Peyer's patch (tissue), 4 donors: ENCODE measurements at regions not wholly inside any gene's neighbourhood (a gene's known extent, or its start where the extent isn't known, plus 50 kb on each side); places are given as distances from the start of the nearest gene placed in this dataset.
"Not testable (repeated sequence)": the region's sequence is repeated elsewhere in the genome, so short reads cannot be mapped to it uniquely, and the experiment has no call there.

ENCODE experiments used
- DNase-seq, 3 donors: peaks; one replicate each; pipeline ENCODE4 v3.0.0-alpha.2; 2017 to 2019
- H3K27ac ChIP-seq, 4 donors: fragments of 200-600 bp; sonication (generic); one replicate each; pipeline ENCODE4 v1.5.1; 2016 to 2019
- H3K27me3 ChIP-seq, 2 donors: fragments of 200-600 bp; sonication (generic); one replicate each; pipeline ENCODE4 v1.5.1; 2019
- H3K36me3 ChIP-seq, 3 donors: fragments of 200-600 bp; sonication (generic); one replicate each; pipeline ENCODE4 v1.5.1; 2016 to 2019
- H3K4me1 ChIP-seq, 4 donors: fragments of 200-600 bp; sonication (generic); one replicate each; pipeline ENCODE4 v1.5.1; 2016 to 2019
- H3K4me3 ChIP-seq, 4 donors: fragments of 200-600 bp; sonication (generic); 1 replicate in 3 of 4; 2 replicates in 1 of 4; pipeline ENCODE4 v1.5.1; 2016 to 2019; ENCODE audit warnings: mild to moderate bottlenecking in 1 of 4
- H3K9me3 ChIP-seq, 4 donors: fragments of 200-600 bp; sonication (generic); one replicate each; pipeline ENCODE4 v1.5.1; 2016 to 2019; ENCODE audit warnings: mild to moderate bottlenecking in 1 of 4
- POLR2A ChIP-seq, 2 donors: fragments of 450-650 bp; IDR thresholded peaks; one replicate each; pipeline ENCODE4 v1.5.1; 2017; ENCODE audit warnings: antibody characterized with exemption in 2 of 2, mild to moderate bottlenecking in 2 of 2, moderate library complexity in 2 of 2
- TF ChIP-seq, protein P1 (sequence below), 6 experiments: fragments of 450-650 bp in 4 of 6; fragments of 200-600 bp in 2 of 6; sonication (generic) in 1 of 6; IDR thresholded peaks; one replicate each; pipeline ENCODE4 v1.5.1; 2017 to 2019; ENCODE audit warnings: antibody characterized with exemption in 6 of 6, mild to moderate bottlenecking in 3 of 6, moderate library complexity in 1 of 6

DNA sequence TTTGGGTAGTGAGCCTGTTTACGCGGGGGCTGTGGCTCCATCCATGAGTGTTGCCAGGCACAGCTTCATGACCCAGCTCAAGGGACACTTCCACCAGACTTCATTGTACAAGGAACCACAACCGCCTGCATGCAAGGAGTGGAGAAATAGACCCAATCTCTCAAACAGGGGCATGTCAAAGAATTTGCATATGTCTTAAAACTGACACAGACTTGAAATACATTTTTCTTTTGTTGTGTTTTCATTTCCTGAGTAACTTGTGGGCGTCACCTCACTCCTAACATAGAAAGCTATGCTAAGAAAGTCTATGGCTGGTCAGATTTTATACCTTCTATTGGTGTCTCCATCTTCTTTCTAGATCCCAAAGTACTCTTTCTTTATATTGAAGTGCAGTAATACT lies 266.2 kb upstream of the RNF32 start:
- no peak overlapping the region for H3K4me3 ChIP-seq
- no peaks in the 10 kb centered on the region for H3K9me3 ChIP-seq
- H3K36me3 ChIP-seq: no peaks in the 10 kb centered on the region
- no peak overlapping the region for H3K27ac ChIP-seq
- no peaks in the 10 kb centered on the region for H3K27me3 ChIP-seq
- TF ChIP-seq, protein P1, sequence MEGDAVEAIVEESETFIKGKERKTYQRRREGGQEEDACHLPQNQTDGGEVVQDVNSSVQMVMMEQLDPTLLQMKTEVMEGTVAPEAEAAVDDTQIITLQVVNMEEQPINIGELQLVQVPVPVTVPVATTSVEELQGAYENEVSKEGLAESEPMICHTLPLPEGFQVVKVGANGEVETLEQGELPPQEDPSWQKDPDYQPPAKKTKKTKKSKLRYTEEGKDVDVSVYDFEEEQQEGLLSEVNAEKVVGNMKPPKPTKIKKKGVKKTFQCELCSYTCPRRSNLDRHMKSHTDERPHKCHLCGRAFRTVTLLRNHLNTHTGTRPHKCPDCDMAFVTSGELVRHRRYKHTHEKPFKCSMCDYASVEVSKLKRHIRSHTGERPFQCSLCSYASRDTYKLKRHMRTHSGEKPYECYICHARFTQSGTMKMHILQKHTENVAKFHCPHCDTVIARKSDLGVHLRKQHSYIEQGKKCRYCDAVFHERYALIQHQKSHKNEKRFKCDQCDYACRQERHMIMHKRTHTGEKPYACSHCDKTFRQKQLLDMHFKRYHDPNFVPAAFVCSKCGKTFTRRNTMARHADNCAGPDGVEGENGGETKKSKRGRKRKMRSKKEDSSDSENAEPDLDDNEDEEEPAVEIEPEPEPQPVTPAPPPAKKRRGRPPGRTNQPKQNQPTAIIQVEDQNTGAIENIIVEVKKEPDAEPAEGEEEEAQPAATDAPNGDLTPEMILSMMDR (IDR thresholded peaks at IDR 0.05): no peak
- TF ChIP-seq POLR2A (IDR thresholded peaks at IDR 0.05): no peak
- no peak for DNase-seq
- no peaks in the 10 kb centered on the region for H3K4me1 ChIP-seq

GRCh38 chr7:156369929-156370328 lies 270.6 kb upstream of the RNF32 start:
- H3K4me3 ChIP-seq, H3K4me1 ChIP-seq, H3K27ac ChIP-seq, DNase-seq, H3K9me3 ChIP-seq, H3K36me3 ChIP-seq, H3K27me3 ChIP-seq: not testable (repeated sequence)

- H3K9me3 ChIP-seq: no peaks in the 10 kb centered on the region
- TF ChIP-seq, protein P1 (IDR thresholded peaks at IDR 0.05): no peak
- TF ChIP-seq POLR2A (IDR thresholded peaks at IDR 0.05): no peak
Measured at GRCh38 chr7:156368053-156368843, 272.3 kb upstream of the RNF32 start.

DNA sequence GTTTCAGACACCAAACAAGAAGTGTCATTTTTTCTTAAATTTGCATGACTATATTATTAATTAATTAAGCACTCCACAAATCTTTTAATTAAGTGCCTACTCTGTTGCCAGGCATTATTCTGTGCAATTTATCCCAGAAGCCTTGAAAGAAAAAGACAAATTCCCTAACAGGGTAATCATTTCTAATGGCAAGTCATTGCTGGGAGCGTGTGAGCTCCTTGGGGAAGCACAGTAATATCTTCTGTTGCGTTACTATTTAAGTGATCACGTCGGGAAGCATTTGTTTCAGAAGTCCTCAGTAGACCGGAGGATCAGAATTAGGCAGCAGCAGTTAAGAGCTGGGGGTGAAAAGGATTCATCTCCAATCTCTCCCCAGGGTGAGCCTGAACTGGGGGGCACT lies 276.8 kb upstream of the RNF32 start:
- no peak for TF ChIP-seq POLR2A (IDR thresholded peaks at IDR 0.05)
- TF ChIP-seq, protein P1 (IDR thresholded peaks at IDR 0.05): no peak
- Histone ChIP-seq H3K27me3 (no peaks in the 10 kb centered on the region), H3K36me3 (no peaks in the 10 kb centered on the region), H3K4me3 (no peak overlapping the region), H3K27ac (no peak overlapping the region), H3K9me3 (no peaks in the 10 kb centered on the region), H3K4me1 (no peaks in the 10 kb centered on the region)
- DNase-seq: no peak

More at GRCh38 chr7:156368053-156368843, 272.3 kb upstream of the RNF32 start:
- no peaks in the 10 kb centered on the region for H3K36me3 ChIP-seq
- no peak overlapping the region for H3K27ac ChIP-seq
- no peak for DNase-seq
- H3K4me1 ChIP-seq: no peaks in the 10 kb centered on the region
- no peaks in the 10 kb centered on the region for H3K27me3 ChIP-seq
- no peak overlapping the region for H3K4me3 ChIP-seq

GRCh38 chr7:156360835-156361234 lies 279.7 kb upstream of the RNF32 start:
- H3K27me3 ChIP-seq: no peaks in the 10 kb centered on the region
- H3K9me3 ChIP-seq: no peaks in the 10 kb centered on the region
- H3K4me3 ChIP-seq: no peak overlapping the region
- H3K36me3 ChIP-seq: no peaks in the 10 kb centered on the region
- H3K4me1 ChIP-seq: no peaks in the 10 kb centered on the region
- TF ChIP-seq, protein P1 (IDR thresholded peaks at IDR 0.05): no peak
- TF ChIP-seq POLR2A (IDR thresholded peaks at IDR 0.05): no peak
- H3K27ac ChIP-seq: no peak overlapping the region
- no peak for DNase-seq

GRCh38 chr7:156356551-156356950 lies 284.0 kb upstream of the RNF32 start:
- Histone ChIP-seq H3K36me3 (no peaks in the 10 kb centered on the region), H3K9me3 (no peaks in the 10 kb centered on the region), H3K27me3 (no peaks in the 10 kb centered on the region), H3K4me1 (no peaks in the 10 kb centered on the region), H3K4me3 (no peak overlapping the region), H3K27ac (no peak overlapping the region)
- TF ChIP-seq POLR2A (IDR thresholded peaks at IDR 0.05): no peak
- TF ChIP-seq, protein P1 (IDR thresholded peaks at IDR 0.05): no peak
- DNase-seq: no peak
